Left lung (tissue), 4 donors: ENCODE measurements at regions not wholly inside any gene's neighbourhood (a gene's known extent, or its start where the extent isn't known, plus 50 kb on each side); places are given as distances from the start of the nearest gene placed in this dataset.

Experiments
- ATAC-seq: fragments of 200-7000 bp; cut with Tn5 transposase; one replicate; pipeline ENCODE4 v1.9.1; 2020; ENCODE audit warnings: moderate library complexity
- DNase-seq, 4 donors: peaks; one replicate each; pipeline ENCODE4 v3.0.0-alpha.2; 2013 to 2020
- H3K27ac ChIP-seq, 2 donors: fragments of 200-600 bp; sonication (generic) in 1 of 2; one replicate each; pipeline versions ENCODE4 v1.5.0 to v1.8.0; 2020 to 2021
- H3K27me3 ChIP-seq, 2 donors: fragments of 200-600 bp; sonication (generic) in 1 of 2; one replicate each; pipeline versions ENCODE4 v1.5.0 to v1.8.0; 2020 to 2021
- H3K36me3 ChIP-seq, 2 donors: fragments of 200-600 bp; sonication (generic) in 1 of 2; one replicate each; pipeline versions ENCODE4 v1.5.0 to v1.8.0; 2020 to 2021
- H3K4me1 ChIP-seq, 2 donors: fragments of 200-600 bp; one replicate each; pipeline ENCODE4 v1.8.0; 2021
- H3K4me3 ChIP-seq, 2 donors: fragments of 200-600 bp; sonication (generic) in 1 of 2; one replicate each; pipeline versions ENCODE4 v1.5.0 to v1.8.0; 2020 to 2021; ENCODE audit warnings: mild to moderate bottlenecking in 1 of 2
- H3K9me3 ChIP-seq, 2 donors: fragments of 200-600 bp; sonication (generic) in 1 of 2; one replicate each; pipeline versions ENCODE4 v1.5.0 to v1.8.0; 2020 to 2021
- intact Hi-C, 2 donors: fragments of 100-400 bp; cut with DNase I; formaldehyde crosslinking; loops; one replicate each; pipeline versions ENCODE4 v1.11.2 to v1.14.2; 2022
- TF ChIP-seq, protein P1 (sequence below), 2 donors: fragments of 200-600 bp; sonication (generic) in 1 of 2; IDR thresholded peaks; one replicate each; pipeline versions ENCODE4 v1.5.0 to v1.8.0; 2021; ENCODE audit warnings: antibody characterized with exemption in 2 of 2
- donor health status: DM: no; HTN: yes; CAD: no.
- donor health status: DM: no; HTN: no; CAD: no.

DNA sequence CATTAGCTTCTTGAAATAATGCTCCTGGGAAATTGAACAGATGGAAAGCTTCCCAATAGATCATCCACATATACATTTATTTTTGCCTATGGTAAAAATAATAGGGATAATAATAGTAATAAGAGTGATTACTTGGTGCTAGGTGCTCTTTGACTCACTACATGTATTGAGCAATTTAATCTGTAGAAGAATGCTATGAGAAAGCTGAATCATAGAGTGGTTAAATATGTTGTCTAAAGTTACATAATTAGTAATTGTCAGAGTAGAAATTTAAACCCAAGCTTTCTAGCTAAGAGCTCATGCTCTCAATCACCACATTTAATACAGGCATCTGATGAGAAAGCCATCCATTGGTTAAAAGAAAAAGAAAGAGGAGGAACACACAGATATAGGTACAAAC is 590.5 kb upstream of the SLC8A1 start:
- H3K9me3 ChIP-seq, result no peaks in the 10 kb centered on the region
- intact Hi-C loops, result no loop called here
- no peak for ATAC-seq
- TF ChIP-seq, protein P1, sequence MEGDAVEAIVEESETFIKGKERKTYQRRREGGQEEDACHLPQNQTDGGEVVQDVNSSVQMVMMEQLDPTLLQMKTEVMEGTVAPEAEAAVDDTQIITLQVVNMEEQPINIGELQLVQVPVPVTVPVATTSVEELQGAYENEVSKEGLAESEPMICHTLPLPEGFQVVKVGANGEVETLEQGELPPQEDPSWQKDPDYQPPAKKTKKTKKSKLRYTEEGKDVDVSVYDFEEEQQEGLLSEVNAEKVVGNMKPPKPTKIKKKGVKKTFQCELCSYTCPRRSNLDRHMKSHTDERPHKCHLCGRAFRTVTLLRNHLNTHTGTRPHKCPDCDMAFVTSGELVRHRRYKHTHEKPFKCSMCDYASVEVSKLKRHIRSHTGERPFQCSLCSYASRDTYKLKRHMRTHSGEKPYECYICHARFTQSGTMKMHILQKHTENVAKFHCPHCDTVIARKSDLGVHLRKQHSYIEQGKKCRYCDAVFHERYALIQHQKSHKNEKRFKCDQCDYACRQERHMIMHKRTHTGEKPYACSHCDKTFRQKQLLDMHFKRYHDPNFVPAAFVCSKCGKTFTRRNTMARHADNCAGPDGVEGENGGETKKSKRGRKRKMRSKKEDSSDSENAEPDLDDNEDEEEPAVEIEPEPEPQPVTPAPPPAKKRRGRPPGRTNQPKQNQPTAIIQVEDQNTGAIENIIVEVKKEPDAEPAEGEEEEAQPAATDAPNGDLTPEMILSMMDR (IDR thresholded peaks at IDR 0.05), result no peak
- H3K27ac ChIP-seq, result no peak overlapping the region
- no peaks in the 10 kb centered on the region for H3K27me3 ChIP-seq
- no peak overlapping the region for H3K4me3 ChIP-seq
- no peaks in the 10 kb centered on the region for H3K4me1 ChIP-seq
- no peak for DNase-seq
- H3K36me3 ChIP-seq, result no peaks in the 10 kb centered on the region

DNA sequence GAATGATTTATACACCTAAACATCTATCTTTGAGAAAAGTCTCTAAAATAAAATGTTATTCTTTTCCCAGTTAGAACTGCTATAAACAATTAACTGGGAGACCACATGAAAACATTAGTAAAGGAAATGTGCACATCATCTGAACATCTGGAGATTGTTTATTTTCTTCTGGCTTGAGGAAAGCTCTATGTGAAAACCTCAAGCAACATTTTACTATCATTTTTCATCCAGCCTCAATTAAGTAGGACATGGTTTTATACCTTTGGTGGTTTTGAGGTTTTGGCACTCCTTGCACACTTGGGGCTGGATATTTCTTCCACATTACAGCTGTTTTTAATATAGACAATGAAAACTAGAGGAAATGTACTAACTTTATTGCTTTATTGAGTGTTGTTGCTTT is 609.5 kb upstream of the SLC8A1 start:
- DNase-seq (no peak), ATAC-seq (no peak)
- Histone ChIP-seq H3K27me3 (no peaks in the 10 kb centered on the region), H3K4me3 (no peak overlapping the region), H3K9me3 (peaks cover 0 to 1% of the 10 kb centered on the region in 2 donors), H3K36me3 (no peaks in the 10 kb centered on the region), H3K27ac (no peak overlapping the region), H3K4me1 (no peaks in the 10 kb centered on the region)
- intact Hi-C loops, result no loop called here
- TF ChIP-seq, protein P1 (IDR thresholded peaks at IDR 0.05), result no peak

DNA sequence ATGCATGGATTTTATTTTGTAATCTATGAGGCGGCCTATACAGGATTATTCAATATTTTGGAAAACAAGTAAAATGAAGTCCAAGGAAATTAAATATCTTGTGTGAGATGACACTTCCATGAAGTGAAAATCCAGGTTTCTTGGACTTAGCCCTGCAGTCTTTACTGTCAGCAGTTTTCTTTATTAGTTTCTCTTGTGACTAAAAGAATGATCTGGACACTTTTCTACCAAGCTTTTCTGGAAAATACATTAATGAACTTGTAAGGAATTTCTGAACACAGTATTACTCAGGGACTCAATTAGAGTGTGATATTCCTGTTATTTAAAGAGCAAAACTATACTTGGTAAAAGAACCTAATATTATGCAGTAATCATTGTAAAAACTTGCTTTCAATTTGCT is 610.4 kb upstream of the SLC8A1 start:
- intact Hi-C loops, result no loop called here
- H3K9me3 ChIP-seq, result no peaks in the 10 kb centered on the region
- DNase-seq, result no peak
- no peak for ATAC-seq
- no peaks in the 10 kb centered on the region for H3K36me3 ChIP-seq
- H3K27ac ChIP-seq, result no peak overlapping the region
- no peak overlapping the region for H3K4me3 ChIP-seq
- H3K4me1 ChIP-seq, result no peaks in the 10 kb centered on the region
- TF ChIP-seq, protein P1 (IDR thresholded peaks at IDR 0.05), result no peak
- H3K27me3 ChIP-seq, result no peaks in the 10 kb centered on the region

DNA sequence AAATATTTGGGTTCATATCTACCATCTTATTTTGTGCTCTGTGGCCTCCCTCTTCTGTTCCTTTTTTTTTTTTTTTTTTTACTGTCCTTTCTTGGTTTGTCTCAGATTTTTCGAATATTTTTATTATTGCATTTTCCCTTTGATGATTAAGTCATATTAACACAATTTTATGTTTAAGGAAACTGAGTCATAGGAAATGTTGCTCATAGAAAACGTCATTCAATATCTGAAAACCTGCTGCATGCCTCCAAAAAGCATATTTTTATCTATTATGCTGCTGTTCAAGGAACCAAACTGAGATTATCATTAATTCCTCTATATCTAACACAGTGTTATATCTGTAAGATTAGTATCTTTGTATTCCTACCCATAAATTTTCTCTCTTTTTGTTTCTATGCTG is 614.3 kb upstream of the SLC8A1 start:
- intact Hi-C loops, result no loop called here
- no peak overlapping the region for H3K4me3 ChIP-seq
- no peaks in the 10 kb centered on the region for H3K4me1 ChIP-seq
- no peak overlapping the region for H3K27ac ChIP-seq
- H3K9me3 ChIP-seq, result no peaks in the 10 kb centered on the region
- no peaks in the 10 kb centered on the region for H3K36me3 ChIP-seq
- ATAC-seq (no peak), DNase-seq (no peak)
- H3K27me3 ChIP-seq, result no peaks in the 10 kb centered on the region
- TF ChIP-seq, protein P1 (IDR thresholded peaks at IDR 0.05), result no peak

DNA sequence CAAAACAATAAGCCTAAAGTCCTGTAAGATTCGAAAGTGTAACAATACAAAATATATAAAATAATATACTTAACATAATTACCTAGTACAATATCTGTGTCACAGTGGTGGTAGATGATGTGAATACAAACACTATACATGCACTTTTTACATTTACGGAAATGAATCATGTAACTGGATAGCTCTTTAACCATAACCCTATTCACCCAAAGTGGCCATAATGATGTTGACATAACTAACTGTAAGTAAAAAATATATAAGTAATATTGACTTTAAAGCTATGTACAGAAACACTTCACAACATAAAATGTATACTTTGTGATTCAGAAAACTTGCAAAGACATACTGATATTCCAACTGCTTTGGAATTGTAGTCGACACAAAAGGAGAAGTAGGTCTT is 616.9 kb upstream of the SLC8A1 start:
- no peak for ATAC-seq
- no peaks in the 10 kb centered on the region for H3K36me3 ChIP-seq
- TF ChIP-seq, protein P1 (IDR thresholded peaks at IDR 0.05), result no peak
- peaks cover 0 to 2% of the 10 kb centered on the region in 2 donors for H3K27me3 ChIP-seq
- H3K27ac ChIP-seq, result no peak overlapping the region
- no peak overlapping the region for H3K4me3 ChIP-seq
- intact Hi-C loops, result no loop called here
- DNase-seq, result no peak
- no peaks in the 10 kb centered on the region for H3K9me3 ChIP-seq
- no peaks in the 10 kb centered on the region for H3K4me1 ChIP-seq
